SK-N-SH (cell line): ENCODE measurements at regions not wholly inside any gene's neighbourhood (a gene's known extent, or its start where the extent isn't known, plus 50 kb on each side); places are given as distances from the start of the nearest gene placed in this dataset.

Source experiments
- CTCF ChIA-PET: fragments of 300-600, 350-600 bp; formaldehyde crosslinking; extraction: SDS; loops from one replicate; lab custom pipeline; 2021; lab: Yijun Ruan, JAX
- POLR2A ChIA-PET: fragments of 350-600 bp; sonication (Branson Sonifier 250); formaldehyde crosslinking; extraction: SDS; loops from one replicate; lab custom pipeline; 2020; ENCODE audit warnings: antibody characterized with exemption, inconsistent platforms; lab: Yijun Ruan, JAX
- DNase-seq: peaks from one replicate; pipeline ENCODE4 v3.0.0; 2012
- H2AFZ ChIP-seq: fragments of 200-600 bp; sonication (generic); 2 replicates; pipeline ENCODE4 v1.8.1; 2016; ENCODE audit warnings: antibody characterized with exemption, mild to moderate bottlenecking, low read depth
- H3F3A ChIP-seq: fragments of 200-600 bp; sonication (generic); replicated peaks from 2 replicates; pipeline ENCODE3; 2016; ENCODE audit warnings: antibody characterized with exemption, mild to moderate bottlenecking; ENCODE audit not compliant: insufficient read depth
- H3K27ac ChIP-seq, 2 experiments: fragments of 200-500 bp in 1 of 2; fragments of 200-600 bp in 1 of 2; sonication (Bioruptor generic) in 1 of 2; sonication (generic), shearing (Covaris generic) in 1 of 2; 2 replicates each; pipeline versions ENCODE4 v1.5.1 to v1.6.1; 2014 to 2016; ENCODE audit warnings: low read depth in 2 of 2, inconsistent platforms in 1 of 2, low read length in 1 of 2, mild to moderate bottlenecking in 1 of 2, mixed read lengths in 1 of 2
- H3K27me3 ChIP-seq: fragments of 200-600 bp; sonication (generic), shearing (Covaris generic); 2 replicates; pipeline ENCODE4 v1.6.1; 2016; ENCODE audit warnings: mixed run types; ENCODE audit not compliant: insufficient read depth
- H3K36me3 ChIP-seq, 2 experiments: fragments of 200-500 bp in 1 of 2; fragments of 200-600 bp in 1 of 2; sonication (Bioruptor generic) in 1 of 2; sonication (generic) in 1 of 2; replicated peaks in 1 of 2; 2 replicates each; pipeline versions ENCODE3 to v1.5.1; 2014 to 2016; ENCODE audit warnings: low read length in 1 of 2, mild to moderate bottlenecking in 1 of 2; ENCODE audit not compliant: insufficient read depth in 2 of 2, control insufficient read depth in 1 of 2
- H3K4me1 ChIP-seq, 2 experiments: fragments of 200-500 bp in 1 of 2; fragments of 200-600 bp in 1 of 2; sonication (Bioruptor generic) in 1 of 2; sonication (generic), shearing (Covaris generic) in 1 of 2; 2 replicates each; pipeline versions ENCODE4 v1.5.1 to v1.6.1; 2014 to 2016; ENCODE audit warnings: low read depth in 1 of 2, low read length in 1 of 2, mixed run types in 1 of 2; ENCODE audit not compliant: insufficient read depth in 2 of 2, control insufficient read depth in 1 of 2
- H3K4me2 ChIP-seq: fragments of 200-600 bp; sonication (generic), shearing (Covaris generic); 2 replicates; pipeline ENCODE4 v1.6.1; 2017; ENCODE audit warnings: mixed run types
- H3K4me3 ChIP-seq, 2 experiments: fragments of 200-500 bp in 1 of 2; fragments of 200-600 bp in 1 of 2; sonication (Bioruptor generic) in 1 of 2; sonication (generic), shearing (Covaris generic) in 1 of 2; 2 replicates each; pipeline versions ENCODE4 v1.5.1 to v1.8.1; 2014 to 2016; ENCODE audit warnings: low read depth in 2 of 2, inconsistent platforms in 1 of 2, low read length in 1 of 2, mild to moderate bottlenecking in 1 of 2, mixed read lengths in 1 of 2, moderate library complexity in 1 of 2
- H3K79me2 ChIP-seq: fragments of 200-600 bp; sonication (generic); 2 replicates; pipeline ENCODE4 v1.8.1; 2017; ENCODE audit warnings: mild to moderate bottlenecking; ENCODE audit not compliant: insufficient read depth
- H3K9ac ChIP-seq: fragments of 200-600 bp; sonication (generic); 2 replicates; pipeline ENCODE4 v1.6.1; 2017; ENCODE audit warnings: mixed run types
- H3K9me2 ChIP-seq: fragments of 200-600 bp; sonication (generic); 2 replicates; pipeline ENCODE4 v1.6.1; 2017; ENCODE audit warnings: mixed run types
- H3K9me3 ChIP-seq: fragments of 200-600 bp; sonication (generic); 2 replicates; pipeline ENCODE4 v1.6.1; 2017; ENCODE audit warnings: mixed run types, mild to moderate bottlenecking, moderate library complexity
- H4K20me1 ChIP-seq: fragments of 200-600 bp; sonication (generic); 2 replicates; pipeline ENCODE4 v1.6.1; 2017; ENCODE audit warnings: mild to moderate bottlenecking, mixed run types; ENCODE audit not compliant: insufficient read depth
- CHD2 ChIP-seq: fragments of 150-350 bp; IDR thresholded peaks from 2 replicates; pipeline ENCODE4 v1.6.1; 2018; ENCODE audit warnings: low read length; ENCODE audit not compliant: partially characterized antibody
- FOSL2 ChIP-seq: IDR thresholded peaks from 2 replicates; pipeline ENCODE4 v1.4.0; 2012; ENCODE audit warnings: low read depth, mild to moderate bottlenecking, moderate library complexity, borderline replicate concordance
- FOXJ3 ChIP-seq: sonication (generic); formaldehyde crosslinking; IDR thresholded peaks from 2 replicates; pipeline ENCODE4 v1.5.1; 2020; ENCODE audit warnings: mild to moderate bottlenecking, missing genetic modification reagents
- FOXM1 ChIP-seq: IDR thresholded peaks from 2 replicates; pipeline ENCODE4 v1.4.0; 2012; ENCODE audit warnings: low read depth, mild to moderate bottlenecking
- GATA2 ChIP-seq: sonication (generic); formaldehyde crosslinking; IDR thresholded peaks from 2 replicates; pipeline ENCODE4 v1.5.0; 2020; ENCODE audit warnings: mild to moderate bottlenecking, missing genetic modification reagents
- MEF2A ChIP-seq: IDR thresholded peaks from 2 replicates; pipeline ENCODE4 v1.4.0; 2012; ENCODE audit warnings: low read depth, borderline replicate concordance
- MXI1 ChIP-seq: IDR thresholded peaks from 2 replicates; pipeline ENCODE4 v1.6.1; 2012; ENCODE audit warnings: mild to moderate bottlenecking, low read depth, low read length, improper control_type of control experiment
- NRF1 ChIP-seq: IDR thresholded peaks from 2 replicates; pipeline ENCODE4 v1.6.1; 2012; ENCODE audit warnings: low read depth, mild to moderate bottlenecking, low read length
- POLR2AphosphoS5 ChIP-seq: IDR thresholded peaks from 2 replicates; pipeline ENCODE4 v1.6.1; 2012; ENCODE audit warnings: low read depth, low read length
- RCOR1 ChIP-seq: fragments of 150-350 bp; IDR thresholded peaks from 2 replicates; pipeline ENCODE4 v1.6.1; 2017; ENCODE audit warnings: antibody characterized with exemption, low read length
- RXRA ChIP-seq: IDR thresholded peaks from 2 replicates; pipeline ENCODE4 v1.4.0; 2012; ENCODE audit warnings: low read depth, mild to moderate bottlenecking, borderline replicate concordance
- SIN3A ChIP-seq: IDR thresholded peaks from 2 replicates; pipeline ENCODE4 v1.6.1; 2012; ENCODE audit warnings: low read depth, mild to moderate bottlenecking, low read length, moderate library complexity, borderline replicate concordance
- TAF1 ChIP-seq: IDR thresholded peaks from 2 replicates; pipeline ENCODE4 v1.6.1; 2012; ENCODE audit warnings: low read depth, mild to moderate bottlenecking, low read length, moderate library complexity, borderline replicate concordance
- TCF12 ChIP-seq: IDR thresholded peaks from 2 replicates; pipeline ENCODE4 v1.4.0; 2012
- TEAD4 ChIP-seq: IDR thresholded peaks from 2 replicates; pipeline ENCODE4 v1.4.0; 2012; ENCODE audit warnings: mild to moderate bottlenecking, borderline replicate concordance; ENCODE audit not compliant: insufficient read depth
- YY1 ChIP-seq: IDR thresholded peaks from 2 replicates; pipeline ENCODE4 v1.4.0; 2012; ENCODE audit warnings: low read depth, mild to moderate bottlenecking
- ZBTB33 ChIP-seq: IDR thresholded peaks from 2 replicates; pipeline ENCODE4 v1.4.0; 2012; ENCODE audit warnings: low read depth, borderline replicate concordance
- WGBS: methylation state at CpG from one replicate; pipeline ENCODE4 v1.1.6; 2017; ENCODE audit warnings: low lambda C conversion rate; 5-methylcytosine and 5-hydroxymethylcytosine counted together
- TF ChIP-seq, protein P1 (sequence below): fragments of 200-600 bp; sonication (generic); IDR thresholded peaks from 2 replicates; pipeline ENCODE4 v1.6.1; 2017; ENCODE audit warnings: antibody characterized with exemption, mild to moderate bottlenecking, moderate library complexity
- TF ChIP-seq, protein P2 (sequence below): fragments of 150-350 bp; IDR thresholded peaks from 2 replicates; pipeline ENCODE4 v1.6.1; 2017; ENCODE audit warnings: antibody characterized with exemption, low read length, low read depth, borderline replicate concordance
- TF ChIP-seq, protein P3 (sequence below): IDR thresholded peaks from 2 replicates; pipeline ENCODE4 v1.4.0; 2012; ENCODE audit warnings: low read depth, borderline replicate concordance

- H3K9me2 ChIP-seq = no peaks in the 10 kb centered on the region
- H3K9me3 ChIP-seq = no peaks in the 10 kb centered on the region
- H3K9ac ChIP-seq = no peak overlapping the region
- H3K4me1 ChIP-seq = peaks cover 0 to 46% of the 10 kb centered on the region in 2 experiments; a peak in 2 of 4 replicates
- H3K27ac ChIP-seq = peak overlapping the region in 1 of 2 experiments; percentile 95; a peak in 2 of 4 replicates
- POLR2A ChIA-PET = no interaction called here
- 96% methylated on average over 6 of the region's 6 CpGs for WGBS
- CTCF ChIA-PET = interaction anchor here (0.8 to 2.4 kb wide), 3 partner anchors 16 to 152 kb away, joined by 3 to 10 read pairs (median 7); no protein-coding TSS in a partner anchor
- H3F3A ChIP-seq = no peaks in the 10 kb centered on the region
- no peaks in the 10 kb centered on the region for H3K79me2 ChIP-seq
- H3K36me3 ChIP-seq = no peaks in the 10 kb centered on the region
- no peaks in the 10 kb centered on the region for H4K20me1 ChIP-seq
- H3K4me3 ChIP-seq = no peak overlapping the region
- H3K27me3 ChIP-seq = no peaks in the 10 kb centered on the region
- no peak overlapping the region for H3K4me2 ChIP-seq
- no peak overlapping the region for H2AFZ ChIP-seq
- TF ChIP-seq MXI1 (no peak), FOXJ3 (CRISPR knock-in tag) (no peak), FOSL2 (no peak), POLR2AphosphoS5 (no peak), SIN3A (no peak), CHD2 (no peak), FOXM1 (no peak), YY1 (no peak), ZBTB33 (no peak), RCOR1 (no peak), TAF1 (no peak), MEF2A (no peak), NRF1 (no peak), TCF12 (no peak), RXRA (no peak), TEAD4 (no peak), GATA2 (CRISPR knock-in tag) (no peak)
- TF ChIP-seq, protein P1, sequence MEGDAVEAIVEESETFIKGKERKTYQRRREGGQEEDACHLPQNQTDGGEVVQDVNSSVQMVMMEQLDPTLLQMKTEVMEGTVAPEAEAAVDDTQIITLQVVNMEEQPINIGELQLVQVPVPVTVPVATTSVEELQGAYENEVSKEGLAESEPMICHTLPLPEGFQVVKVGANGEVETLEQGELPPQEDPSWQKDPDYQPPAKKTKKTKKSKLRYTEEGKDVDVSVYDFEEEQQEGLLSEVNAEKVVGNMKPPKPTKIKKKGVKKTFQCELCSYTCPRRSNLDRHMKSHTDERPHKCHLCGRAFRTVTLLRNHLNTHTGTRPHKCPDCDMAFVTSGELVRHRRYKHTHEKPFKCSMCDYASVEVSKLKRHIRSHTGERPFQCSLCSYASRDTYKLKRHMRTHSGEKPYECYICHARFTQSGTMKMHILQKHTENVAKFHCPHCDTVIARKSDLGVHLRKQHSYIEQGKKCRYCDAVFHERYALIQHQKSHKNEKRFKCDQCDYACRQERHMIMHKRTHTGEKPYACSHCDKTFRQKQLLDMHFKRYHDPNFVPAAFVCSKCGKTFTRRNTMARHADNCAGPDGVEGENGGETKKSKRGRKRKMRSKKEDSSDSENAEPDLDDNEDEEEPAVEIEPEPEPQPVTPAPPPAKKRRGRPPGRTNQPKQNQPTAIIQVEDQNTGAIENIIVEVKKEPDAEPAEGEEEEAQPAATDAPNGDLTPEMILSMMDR = no peak
- TF ChIP-seq, protein P2, sequence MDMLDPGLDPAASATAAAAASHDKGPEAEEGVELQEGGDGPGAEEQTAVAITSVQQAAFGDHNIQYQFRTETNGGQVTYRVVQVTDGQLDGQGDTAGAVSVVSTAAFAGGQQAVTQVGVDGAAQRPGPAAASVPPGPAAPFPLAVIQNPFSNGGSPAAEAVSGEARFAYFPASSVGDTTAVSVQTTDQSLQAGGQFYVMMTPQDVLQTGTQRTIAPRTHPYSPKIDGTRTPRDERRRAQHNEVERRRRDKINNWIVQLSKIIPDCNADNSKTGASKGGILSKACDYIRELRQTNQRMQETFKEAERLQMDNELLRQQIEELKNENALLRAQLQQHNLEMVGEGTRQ = no peak
- TF ChIP-seq, protein P3, sequence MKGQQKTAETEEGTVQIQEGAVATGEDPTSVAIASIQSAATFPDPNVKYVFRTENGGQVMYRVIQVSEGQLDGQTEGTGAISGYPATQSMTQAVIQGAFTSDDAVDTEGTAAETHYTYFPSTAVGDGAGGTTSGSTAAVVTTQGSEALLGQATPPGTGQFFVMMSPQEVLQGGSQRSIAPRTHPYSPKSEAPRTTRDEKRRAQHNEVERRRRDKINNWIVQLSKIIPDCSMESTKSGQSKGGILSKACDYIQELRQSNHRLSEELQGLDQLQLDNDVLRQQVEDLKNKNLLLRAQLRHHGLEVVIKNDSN = no peak
- DNase-seq = no peak
Observed at GRCh38 chr1:67607699-67608098, 77.3 kb upstream of the GADD45A start.
